ENCODE measurements at regions not wholly inside any gene's neighbourhood (a gene's known extent, or its start where the extent isn't known, plus 50 kb on each side); places are given as distances from the start of the nearest gene placed in this dataset.

DNA sequence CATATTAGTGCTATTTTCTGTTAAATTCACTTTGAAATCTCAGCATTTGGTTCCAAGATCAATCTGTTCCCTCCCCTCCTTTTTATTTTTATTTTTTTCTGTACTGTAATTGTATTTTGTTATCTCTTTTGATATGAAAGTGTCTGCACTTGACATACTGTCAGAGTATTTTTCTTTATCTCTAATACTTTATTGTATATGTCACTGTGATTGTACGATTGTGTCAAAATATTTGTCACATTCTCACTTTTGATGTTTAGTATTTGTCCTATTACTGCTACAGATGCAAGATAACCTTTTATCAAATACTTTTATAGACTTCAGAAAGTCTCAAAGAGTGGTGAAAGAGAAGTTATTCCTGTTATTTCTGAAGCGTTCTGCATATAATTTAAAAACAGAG, 323.5 kb downstream of the JRKL start:
- H3K9me3 ChIP-seq: no peaks in the 10 kb centered on the region
- no peak for DNase-seq (ENCODE audit: low spot score in 2 of 2)
- no peaks in the 10 kb centered on the region for H3K4me1 ChIP-seq
- TF ChIP-seq, protein P1, sequence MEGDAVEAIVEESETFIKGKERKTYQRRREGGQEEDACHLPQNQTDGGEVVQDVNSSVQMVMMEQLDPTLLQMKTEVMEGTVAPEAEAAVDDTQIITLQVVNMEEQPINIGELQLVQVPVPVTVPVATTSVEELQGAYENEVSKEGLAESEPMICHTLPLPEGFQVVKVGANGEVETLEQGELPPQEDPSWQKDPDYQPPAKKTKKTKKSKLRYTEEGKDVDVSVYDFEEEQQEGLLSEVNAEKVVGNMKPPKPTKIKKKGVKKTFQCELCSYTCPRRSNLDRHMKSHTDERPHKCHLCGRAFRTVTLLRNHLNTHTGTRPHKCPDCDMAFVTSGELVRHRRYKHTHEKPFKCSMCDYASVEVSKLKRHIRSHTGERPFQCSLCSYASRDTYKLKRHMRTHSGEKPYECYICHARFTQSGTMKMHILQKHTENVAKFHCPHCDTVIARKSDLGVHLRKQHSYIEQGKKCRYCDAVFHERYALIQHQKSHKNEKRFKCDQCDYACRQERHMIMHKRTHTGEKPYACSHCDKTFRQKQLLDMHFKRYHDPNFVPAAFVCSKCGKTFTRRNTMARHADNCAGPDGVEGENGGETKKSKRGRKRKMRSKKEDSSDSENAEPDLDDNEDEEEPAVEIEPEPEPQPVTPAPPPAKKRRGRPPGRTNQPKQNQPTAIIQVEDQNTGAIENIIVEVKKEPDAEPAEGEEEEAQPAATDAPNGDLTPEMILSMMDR (IDR thresholded peaks at IDR 0.05): no peak
- intact Hi-C loops (cut with DNase I): no loop called here
- no peaks in the 10 kb centered on the region for H3K27me3 ChIP-seq
- H3K4me3 ChIP-seq: no peak overlapping the region
- H3K27ac ChIP-seq: no peak overlapping the region
- H3K36me3 ChIP-seq: no peaks in the 10 kb centered on the region

DNA sequence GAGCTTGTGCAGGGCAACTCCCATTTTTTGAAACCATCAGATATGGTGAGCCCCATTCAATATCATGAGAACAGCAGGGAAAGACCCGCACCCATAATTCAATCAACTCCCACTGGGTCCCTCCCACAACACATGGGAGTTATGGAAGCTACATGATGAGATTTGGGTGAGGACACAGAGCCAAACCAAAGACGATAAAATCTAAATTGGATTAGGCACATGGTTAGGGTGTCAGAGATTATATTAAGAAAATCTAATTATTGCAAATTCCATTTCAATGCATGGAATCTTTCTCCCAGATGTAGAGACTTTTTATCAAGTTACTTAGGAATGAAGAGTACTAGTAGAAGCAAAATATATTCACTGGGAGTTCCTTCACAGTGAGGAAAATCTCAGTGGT, 324.9 kb downstream of the JRKL start:
- Histone ChIP-seq H3K9me3 (no peaks in the 10 kb centered on the region), H3K27ac (no peak overlapping the region), H3K27me3 (no peaks in the 10 kb centered on the region), H3K36me3 (no peaks in the 10 kb centered on the region), H3K4me3 (no peak overlapping the region), H3K4me1 (no peaks in the 10 kb centered on the region)
- TF ChIP-seq, protein P1 (IDR thresholded peaks at IDR 0.05): no peak
- intact Hi-C loops (cut with DNase I): no loop called here
- no peak for DNase-seq (ENCODE audit: low spot score in 2 of 2)

DNA sequence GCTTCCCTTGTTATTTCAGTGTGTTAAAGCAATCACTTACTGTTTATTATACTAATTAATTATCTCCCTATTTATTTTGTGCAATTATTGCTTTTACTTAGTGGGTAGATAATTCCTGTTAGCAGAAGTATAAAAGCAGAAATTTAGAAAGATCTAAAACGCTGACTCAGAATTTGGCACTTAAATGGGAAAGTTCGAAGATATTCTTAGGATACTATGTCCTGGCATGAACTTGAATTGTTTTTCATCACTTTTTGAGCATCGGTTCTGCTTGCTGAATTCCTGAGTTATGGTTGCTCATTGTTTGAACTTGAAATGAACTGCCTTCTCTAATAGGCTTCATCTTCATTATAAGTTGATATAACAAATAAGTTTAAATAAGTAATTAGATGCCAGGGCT, 325.4 kb downstream of the JRKL start:
- Histone ChIP-seq H3K9me3 (no peaks in the 10 kb centered on the region), H3K36me3 (no peaks in the 10 kb centered on the region), H3K4me1 (no peaks in the 10 kb centered on the region), H3K27me3 (no peaks in the 10 kb centered on the region), H3K4me3 (no peak overlapping the region), H3K27ac (no peak overlapping the region)
- DNase-seq (ENCODE audit: low spot score in 2 of 2): no peak
- intact Hi-C loops (cut with DNase I): no loop called here
- TF ChIP-seq, protein P1 (IDR thresholded peaks at IDR 0.05): no peak

DNA sequence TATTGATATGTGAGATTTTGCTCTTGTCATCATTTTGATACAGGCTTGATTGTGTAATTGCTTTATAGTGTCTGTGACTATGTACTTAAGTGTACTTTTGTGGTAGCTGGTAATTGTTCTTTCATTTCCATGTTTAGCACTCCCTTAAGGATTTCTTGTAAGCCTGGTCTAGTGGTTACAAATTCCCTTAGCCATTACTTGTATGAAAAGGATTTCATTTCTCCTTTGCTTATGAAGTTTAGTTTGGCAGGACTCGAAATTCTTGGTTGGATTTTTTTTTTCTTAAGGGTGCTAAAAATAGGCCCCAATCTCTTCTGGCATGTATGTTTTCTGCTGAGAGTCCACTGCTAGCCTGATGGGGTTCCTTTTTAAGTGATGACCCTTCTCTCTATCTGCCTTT, 346.8 kb downstream of the JRKL start:
- no peaks in the 10 kb centered on the region for H3K36me3 ChIP-seq
- TF ChIP-seq, protein P1 (IDR thresholded peaks at IDR 0.05): no peak
- H3K27me3 ChIP-seq: no peaks in the 10 kb centered on the region
- no peak overlapping the region for H3K4me3 ChIP-seq
- H3K4me1 ChIP-seq: no peaks in the 10 kb centered on the region
- intact Hi-C loops (cut with DNase I): no loop called here
- peaks cover 0 to 9% of the 10 kb centered on the region in 2 donors for H3K9me3 ChIP-seq
- H3K27ac ChIP-seq: no peak overlapping the region
- DNase-seq (ENCODE audit: low spot score in 2 of 2): no peak

DNA sequence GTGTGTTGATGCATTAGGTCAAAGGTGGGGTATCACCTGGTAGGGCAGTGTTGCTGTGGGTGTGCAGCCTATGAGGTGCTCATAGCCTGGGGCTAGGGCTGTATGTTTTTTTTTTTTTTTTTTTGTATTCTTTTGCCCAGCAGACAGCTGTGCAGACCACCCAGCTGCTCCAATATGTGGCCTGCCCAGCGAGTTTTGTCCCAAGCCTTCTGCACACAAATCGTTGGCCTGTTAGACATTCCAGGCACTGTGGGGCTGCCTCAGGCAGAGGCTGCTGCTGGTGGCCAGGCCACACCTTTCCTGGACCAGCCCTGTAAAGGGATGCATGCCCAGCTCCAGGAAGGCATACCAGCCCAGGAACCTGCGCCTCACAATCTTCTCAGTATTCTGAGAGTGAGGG, 348.5 kb downstream of the JRKL start:
- H3K36me3 ChIP-seq: no peaks in the 10 kb centered on the region

More for the DNA sequence above, 348.5 kb downstream of the JRKL start:
- TF ChIP-seq, protein P1 (IDR thresholded peaks at IDR 0.05): no peak
- no peak overlapping the region for H3K27ac ChIP-seq
- intact Hi-C loops (cut with DNase I): no loop called here
- H3K4me1 ChIP-seq: no peaks in the 10 kb centered on the region
- no peak overlapping the region for H3K4me3 ChIP-seq
- H3K27me3 ChIP-seq: no peaks in the 10 kb centered on the region
- DNase-seq (ENCODE audit: low spot score in 2 of 2): no peak
- H3K9me3 ChIP-seq: peaks cover 0 to 9% of the 10 kb centered on the region in 2 donors

All from ascending aorta (tissue), 2 donors.